Activated CD4-positive, alpha-beta T cell treated with anti-CD3 and anti-CD28 coated beads for 36 hours (primary cell): ENCODE measurements at regions not wholly inside any gene's neighbourhood (a gene's known extent, or its start where the extent isn't known, plus 50 kb on each side); places are given as distances from the start of the nearest gene placed in this dataset.
"Not testable (repeated sequence)": the region's sequence is repeated elsewhere in the genome, so short reads cannot be mapped to it uniquely, and the experiment has no call there.

ENCODE experiments used
- ATAC-seq: fragments of 200-7000 bp; cut with Tn5 transposase; one replicate; pipeline ENCODE4 v1.10.0; 2021; ENCODE audit warnings: mild to moderate bottlenecking, moderate library complexity
- CTCF ChIA-PET: fragments of 350-600 bp; sonication (Branson Sonifier 250); formaldehyde crosslinking; loops from one replicate; lab custom pipeline; 2021; ENCODE audit warnings: antibody characterized with exemption; lab: Charles Lee
- POLR2A ChIA-PET: fragments of 350-600 bp; sonication (Branson Sonifier 250); formaldehyde crosslinking; loops from one replicate; lab custom pipeline; 2021; ENCODE audit warnings: antibody characterized with exemption, inconsistent platforms; lab: Charles Lee
- DNase-seq: peaks from one replicate; pipeline ENCODE4 v3.0.0-alpha.2; 2020
- H3K27ac Mint-ChIP-seq: one replicate; pipeline ENCODE4 v1.8.0; 2021; ENCODE audit warnings: mixed read lengths
- H3K27me3 Mint-ChIP-seq: one replicate; pipeline ENCODE4 v1.8.0; 2021; ENCODE audit warnings: mixed read lengths
- H3K36me3 Mint-ChIP-seq: one replicate; pipeline ENCODE4 v1.8.0; 2021; ENCODE audit warnings: low read depth, mixed read lengths
- H3K4me1 Mint-ChIP-seq: one replicate; pipeline ENCODE4 v1.8.0; 2021; ENCODE audit warnings: mixed read lengths
- H3K4me3 Mint-ChIP-seq: one replicate; pipeline ENCODE4 v1.8.0; 2021; ENCODE audit warnings: mild to moderate bottlenecking, moderate library complexity, mixed read lengths
- H3K9me3 Mint-ChIP-seq: one replicate; pipeline ENCODE4 v1.8.0; 2021; ENCODE audit warnings: low read depth, mixed read lengths
- intact Hi-C, 2 experiments: fragments of 100-400 bp; cut with DNase I in 1 of 2; cut with micrococcal nuclease in 1 of 2; formaldehyde crosslinking; loops; one replicate each; pipeline versions ENCODE4 v1.14.2 to v1.15.1; 2022 to 2024; cut with DNase I, micrococcal nuclease

DNA sequence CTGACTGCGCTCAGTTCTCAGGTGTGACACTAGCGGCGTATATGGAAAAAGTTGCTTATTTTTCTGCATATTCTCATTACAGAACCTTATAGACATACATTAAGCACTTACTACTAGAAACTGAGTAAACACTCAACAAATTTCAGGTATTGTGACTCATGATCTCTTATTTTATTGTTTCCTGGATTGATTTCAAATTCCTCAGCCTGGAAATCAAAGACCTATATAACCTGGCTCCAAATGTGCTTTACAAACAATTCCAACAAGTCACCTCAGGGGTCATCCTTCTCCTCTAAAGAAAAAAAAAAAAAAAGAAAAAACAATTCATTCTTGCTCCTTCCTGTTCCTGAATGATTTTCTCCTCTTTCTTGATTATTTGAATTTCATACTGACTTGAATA is 152.3 kb downstream of the ADAM29 start:
- H3K27ac Mint-ChIP-seq, result no peak overlapping the region
- ATAC-seq (no peak), DNase-seq (no peak)
- no peak overlapping the region for H3K4me3 Mint-ChIP-seq
- intact Hi-C loops, result no loop called here
- H3K36me3 Mint-ChIP-seq, result no peaks in the 10 kb centered on the region
- H3K27me3 Mint-ChIP-seq, result no peaks in the 10 kb centered on the region
- no peaks in the 10 kb centered on the region for H3K4me1 Mint-ChIP-seq
- POLR2A ChIA-PET, result no interaction called here
- H3K9me3 Mint-ChIP-seq, result peaks cover 1% of the 10 kb centered on the region
- CTCF ChIA-PET, result no interaction called here

DNA sequence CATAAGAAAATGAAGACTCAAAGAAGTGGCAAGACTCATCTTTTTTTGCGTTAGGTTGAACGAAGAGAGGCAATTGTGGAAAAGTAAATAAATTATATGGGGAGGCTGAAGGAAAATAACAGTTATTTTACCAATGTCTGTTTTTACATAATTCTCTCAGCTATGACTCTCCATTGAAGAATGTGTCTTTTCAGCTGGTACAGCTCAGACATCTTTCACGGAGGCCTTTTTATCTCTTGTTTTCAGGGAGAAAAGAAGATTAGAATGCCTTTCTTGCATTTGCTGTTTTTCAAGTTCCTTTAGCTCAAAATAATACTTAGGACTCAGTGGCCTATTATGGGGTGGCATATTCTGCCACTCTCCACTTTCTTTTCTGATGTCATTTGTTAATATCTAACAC is 153.0 kb downstream of the ADAM29 start:
- ChIA-PET CTCF (no interaction called here), POLR2A (no interaction called here)
- H3K4me1 Mint-ChIP-seq, result no peaks in the 10 kb centered on the region
- H3K27ac Mint-ChIP-seq, result no peak overlapping the region
- H3K36me3 Mint-ChIP-seq, result no peaks in the 10 kb centered on the region
- H3K4me3 Mint-ChIP-seq, result no peak overlapping the region
- no peaks in the 10 kb centered on the region for H3K27me3 Mint-ChIP-seq
- DNase-seq (no peak), ATAC-seq (no peak)
- peaks cover 1% of the 10 kb centered on the region for H3K9me3 Mint-ChIP-seq
- intact Hi-C loops, result no loop called here

DNA sequence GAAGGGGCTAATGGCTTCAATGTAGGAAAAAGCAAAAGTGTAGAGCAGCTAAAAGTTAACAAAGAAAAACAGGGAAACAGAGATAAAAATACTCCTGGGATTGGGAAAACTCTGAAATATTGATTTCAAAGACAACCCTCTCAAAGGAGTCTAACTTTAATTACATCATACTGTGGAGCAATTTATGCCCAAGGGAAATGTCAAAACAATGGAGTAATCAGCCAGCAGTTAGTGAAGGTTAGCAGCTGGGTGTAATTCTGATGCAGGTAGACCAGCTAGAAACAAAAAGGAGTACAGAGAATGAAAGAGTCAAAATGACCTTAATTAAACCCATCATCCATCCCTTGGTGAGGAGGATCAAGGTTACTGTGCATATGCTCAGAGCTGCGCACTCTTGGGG is 169.0 kb downstream of the ADAM29 start:
- no peaks in the 10 kb centered on the region for H3K9me3 Mint-ChIP-seq
- CTCF ChIA-PET, result no interaction called here
- ATAC-seq (no peak), DNase-seq (no peak)
- H3K4me3 Mint-ChIP-seq, result no peak overlapping the region
- H3K4me1 Mint-ChIP-seq, result no peaks in the 10 kb centered on the region
- POLR2A ChIA-PET, result no interaction called here
- intact Hi-C loops, result no loop called here
- no peaks in the 10 kb centered on the region for H3K27me3 Mint-ChIP-seq
- H3K27ac Mint-ChIP-seq, result no peak overlapping the region
- H3K36me3 Mint-ChIP-seq, result no peaks in the 10 kb centered on the region

DNA sequence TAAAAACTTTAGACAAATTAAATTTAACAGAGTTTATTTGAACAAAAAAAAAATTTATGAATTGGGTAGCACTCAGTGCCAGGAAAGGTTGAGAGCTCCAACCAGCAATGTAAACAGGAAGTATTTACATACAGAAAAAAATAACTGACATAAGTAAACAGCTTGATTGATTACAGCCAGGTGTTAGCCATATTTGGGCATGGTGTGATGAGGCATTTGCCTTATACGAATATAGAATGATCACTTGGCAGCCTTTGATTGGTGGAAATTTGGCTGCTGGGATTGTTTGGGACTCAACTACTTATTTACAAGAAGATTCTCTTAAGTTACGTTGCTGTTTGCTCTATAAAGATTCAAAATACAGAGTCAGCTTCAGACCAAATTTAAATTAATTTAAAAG is 172.0 kb downstream of the ADAM29 start:
- Mint-ChIP-seq H3K4me1 (no peaks in the 10 kb centered on the region), H3K27me3 (no peaks in the 10 kb centered on the region), H3K36me3 (no peaks in the 10 kb centered on the region), H3K9me3 (peaks cover 4% of the 10 kb centered on the region), H3K27ac (no peak overlapping the region), H3K4me3 (no peak overlapping the region)
- DNase-seq (no peak), ATAC-seq (no peak)
- intact Hi-C loops, result no loop called here
- ChIA-PET CTCF (no interaction called here), POLR2A (no interaction called here)

- Mint-ChIP-seq H3K4me3 (no peak overlapping the region), H3K36me3 (no peaks in the 10 kb centered on the region), H3K4me1 (no peaks in the 10 kb centered on the region), H3K27ac (no peak overlapping the region), H3K27me3 (no peaks in the 10 kb centered on the region), H3K9me3 (peaks cover 6% of the 10 kb centered on the region)
- intact Hi-C loops, result no loop called here
- POLR2A ChIA-PET, result no interaction called here
- CTCF ChIA-PET, result no interaction called here
- DNase-seq (no peak), ATAC-seq (no peak)
Measured at GRCh38 chr4:175091649-175092048, 173.5 kb downstream of the ADAM29 start.

DNA sequence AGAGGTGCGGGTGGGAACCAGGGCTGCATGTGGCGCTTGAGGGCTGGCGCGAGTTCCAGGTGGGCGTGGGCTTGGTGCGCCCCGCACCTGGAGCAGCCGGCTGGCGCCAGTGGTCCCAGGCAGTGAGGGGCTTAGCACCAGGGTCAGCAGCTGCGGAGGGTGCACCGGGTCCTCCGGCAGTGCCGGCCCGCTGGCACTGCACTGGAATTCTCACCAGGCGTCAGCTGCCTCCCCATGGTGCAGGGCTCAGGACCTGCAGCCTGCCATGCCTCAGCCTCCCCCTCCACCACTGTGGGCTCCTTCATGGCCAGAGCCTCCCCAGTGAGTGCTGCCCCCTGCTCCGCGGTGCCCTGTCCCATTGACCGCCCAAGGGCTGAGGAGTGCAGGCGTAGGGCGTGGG is 174.0 kb downstream of the ADAM29 start:
- Mint-ChIP-seq H3K4me3 (no peak overlapping the region), H3K4me1 (no peaks in the 10 kb centered on the region), H3K27me3 (no peaks in the 10 kb centered on the region), H3K36me3 (no peaks in the 10 kb centered on the region), H3K9me3 (peaks cover 6% of the 10 kb centered on the region), H3K27ac (no peak overlapping the region)
- intact Hi-C loops, result no loop called here
- no peak for DNase-seq
- POLR2A ChIA-PET, result no interaction called here
- no peak for ATAC-seq
- CTCF ChIA-PET, result no interaction called here

DNA sequence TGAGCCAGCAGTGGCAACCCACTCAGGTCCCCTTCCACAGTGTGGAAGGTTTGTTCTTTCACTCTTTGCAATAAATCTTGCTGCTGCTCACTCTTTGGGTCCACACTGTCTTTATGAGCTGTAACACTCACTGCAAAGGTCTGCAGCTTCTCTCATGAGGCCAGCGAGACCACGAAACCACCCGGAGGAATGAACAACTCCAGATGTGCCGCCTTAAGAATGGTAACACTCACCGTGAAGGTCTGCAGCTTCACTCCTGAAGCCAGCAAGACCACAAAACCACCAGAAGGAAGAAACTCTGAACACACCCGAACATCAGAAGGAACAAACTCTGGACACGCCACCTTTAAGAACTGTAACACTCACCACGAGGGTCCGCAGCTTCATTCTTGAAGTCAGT is 174.9 kb downstream of the ADAM29 start:
- DNase-seq, H3K27me3 Mint-ChIP-seq, H3K27ac Mint-ChIP-seq, H3K9me3 Mint-ChIP-seq, ATAC-seq, POLR2A ChIA-PET, intact Hi-C loops, H3K4me3 Mint-ChIP-seq, H3K4me1 Mint-ChIP-seq, CTCF ChIA-PET, H3K36me3 Mint-ChIP-seq: not testable (repeated sequence)

DNA sequence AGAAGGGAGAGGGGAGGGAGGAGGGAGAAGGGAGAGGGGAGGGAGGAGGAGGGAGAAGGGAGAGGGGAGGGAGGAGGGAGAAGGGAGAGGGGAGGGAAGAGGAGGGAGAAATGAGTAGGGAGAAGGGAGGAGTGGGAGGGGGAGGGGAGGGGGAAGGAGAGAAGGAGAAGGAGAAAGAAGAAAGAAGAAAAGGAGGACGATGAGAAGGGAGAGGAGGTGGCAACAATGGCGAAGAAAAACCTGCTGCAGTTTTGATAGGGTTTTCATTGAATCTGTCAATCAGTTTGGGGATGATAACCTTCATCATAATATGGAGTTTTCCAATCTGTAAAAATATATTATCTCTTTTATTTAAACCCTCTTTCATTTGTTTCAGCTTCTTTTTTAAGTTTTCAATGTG is 185.2 kb downstream of the ADAM29 start:
- Mint-ChIP-seq H3K36me3 (no peaks in the 10 kb centered on the region), H3K27me3 (no peaks in the 10 kb centered on the region), H3K9me3 (peaks cover 8% of the 10 kb centered on the region), H3K4me1 (no peaks in the 10 kb centered on the region), H3K4me3 (no peak overlapping the region), H3K27ac (no peak overlapping the region)
- DNase-seq (no peak), ATAC-seq (no peak)
- CTCF ChIA-PET, result no interaction called here
- POLR2A ChIA-PET, result no interaction called here
- intact Hi-C loops, result no loop called here

GRCh38 chr4:175106301-175106700 is 188.1 kb downstream of the ADAM29 start:
- Mint-ChIP-seq H3K27ac (no peak overlapping the region), H3K27me3 (no peaks in the 10 kb centered on the region), H3K36me3 (no peaks in the 10 kb centered on the region), H3K4me3 (no peak overlapping the region), H3K9me3 (peaks cover 27% of the 10 kb centered on the region), H3K4me1 (no peaks in the 10 kb centered on the region)
- intact Hi-C loops, result no loop called here
- POLR2A ChIA-PET, result no interaction called here
- CTCF ChIA-PET, result no interaction called here
- DNase-seq (no peak), ATAC-seq (no peak)

DNA sequence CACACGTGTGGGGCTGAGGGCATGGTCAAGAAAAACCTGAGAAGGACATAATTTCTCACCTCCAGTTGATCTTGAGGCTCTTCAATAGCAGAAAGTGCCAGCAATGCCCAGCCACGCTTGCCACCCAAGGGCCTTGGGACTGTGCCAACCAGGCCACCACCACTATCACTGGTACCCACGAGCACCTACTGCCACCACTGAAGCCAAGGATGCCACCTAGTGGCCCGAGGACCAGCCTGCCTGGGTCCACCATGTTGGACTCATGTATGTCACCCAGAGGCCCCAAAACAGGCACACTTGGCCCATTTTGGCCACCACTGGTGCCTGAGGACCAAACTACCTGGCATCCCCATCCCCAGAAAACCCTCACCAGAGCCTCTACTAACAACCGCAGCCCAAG is 191.8 kb downstream of the ADAM29 start:
- ChIA-PET CTCF (no interaction called here), POLR2A (no interaction called here)
- H3K36me3 Mint-ChIP-seq, result no peaks in the 10 kb centered on the region
- no peaks in the 10 kb centered on the region for H3K27me3 Mint-ChIP-seq
- no peak overlapping the region for H3K27ac Mint-ChIP-seq
- intact Hi-C loops, result no loop called here
- H3K9me3 Mint-ChIP-seq, result peaks cover 34% of the 10 kb centered on the region
- peak; percentile 18 for DNase-seq
- no peaks in the 10 kb centered on the region for H3K4me1 Mint-ChIP-seq
- ATAC-seq, result no peak
- H3K4me3 Mint-ChIP-seq, result no peak overlapping the region

- Mint-ChIP-seq H3K4me1 (no peaks in the 10 kb centered on the region), H3K9me3 (peaks cover 19% of the 10 kb centered on the region), H3K4me3 (no peak overlapping the region), H3K36me3 (no peaks in the 10 kb centered on the region), H3K27ac (no peak overlapping the region), H3K27me3 (no peaks in the 10 kb centered on the region)
- ChIA-PET CTCF (interaction anchor here (0.6 kb wide), 1 partner anchor 161 kb away, joined by 3 read pairs; no protein-coding TSS in a partner anchor), POLR2A (no interaction called here)
- intact Hi-C loops, result no loop called here
- no peak for DNase-seq
- no peak for ATAC-seq
Measured at GRCh38 chr4:175125410-175126068, 207.4 kb downstream of the ADAM29 start.

DNA sequence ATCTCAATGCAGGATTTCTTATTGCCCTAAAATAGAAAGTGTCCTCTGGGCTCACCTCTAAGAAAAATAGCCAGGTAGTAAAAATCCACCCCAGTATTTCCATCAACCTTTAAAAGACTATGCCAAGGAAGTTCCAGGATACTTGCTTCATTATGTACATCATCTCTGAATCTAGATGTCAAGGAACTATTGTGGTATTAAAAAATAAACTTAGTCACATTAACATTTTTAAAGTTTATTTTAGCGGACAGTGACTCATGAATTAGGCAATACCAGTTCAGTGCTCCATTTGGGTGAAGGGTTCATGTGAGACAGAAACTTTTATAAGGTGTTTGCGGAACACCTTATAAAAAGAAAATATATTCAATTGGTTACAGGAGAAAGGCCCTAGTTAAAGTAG is 209.2 kb downstream of the ADAM29 start:
- peaks cover 8% of the 10 kb centered on the region for H3K9me3 Mint-ChIP-seq

GRCh38 chr4:175129797-175130196 is 211.6 kb downstream of the ADAM29 start:
- no peak overlapping the region for H3K27ac Mint-ChIP-seq
- ATAC-seq, result no peak
- ChIA-PET POLR2A (no interaction called here), CTCF (no interaction called here)
- no peak overlapping the region for H3K4me3 Mint-ChIP-seq
- H3K27me3 Mint-ChIP-seq, result no peaks in the 10 kb centered on the region
- DNase-seq, result no peak
- H3K4me1 Mint-ChIP-seq, result no peaks in the 10 kb centered on the region
- H3K9me3 Mint-ChIP-seq, result peaks cover 5% of the 10 kb centered on the region
- no peaks in the 10 kb centered on the region for H3K36me3 Mint-ChIP-seq
- intact Hi-C loops, result no loop called here

More for the DNA sequence above, 209.2 kb downstream of the ADAM29 start:
- Mint-ChIP-seq H3K4me3 (no peak overlapping the region), H3K36me3 (no peaks in the 10 kb centered on the region), H3K27ac (no peak overlapping the region), H3K27me3 (no peaks in the 10 kb centered on the region), H3K4me1 (no peaks in the 10 kb centered on the region)
- ChIA-PET CTCF (no interaction called here), POLR2A (no interaction called here)
- intact Hi-C loops, result no loop called here
- no peak for DNase-seq
- ATAC-seq, result no peak
